ENCODE measurements at regions not wholly inside any gene's neighbourhood (a gene's known extent, or its start where the extent isn't known, plus 50 kb on each side); places are given as distances from the start of the nearest gene placed in this dataset.
"Not testable (repeated sequence)": the region's sequence is repeated elsewhere in the genome, so short reads cannot be mapped to it uniquely, and the experiment has no call there.

DNA sequence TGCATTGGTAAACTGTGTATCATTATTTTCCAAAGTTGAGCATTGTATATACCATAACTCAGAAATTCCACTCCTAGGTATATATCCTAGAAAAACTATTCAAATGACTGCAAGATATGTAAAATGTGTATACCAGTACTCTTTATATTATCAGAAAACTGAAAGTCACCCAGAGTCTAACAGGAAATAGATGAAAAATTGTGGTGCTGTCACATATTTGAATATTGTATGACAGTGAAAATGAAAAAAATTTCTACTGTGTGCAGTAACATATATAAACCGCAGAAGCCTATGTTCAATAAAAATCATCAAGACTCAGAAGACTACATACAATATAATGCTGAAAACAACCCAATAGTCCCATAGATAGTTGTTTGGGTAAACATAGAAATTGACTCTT is 74.4 kb upstream of the LYPLAL1 start:
- 0 to 42% methylated on average over 1 of the region's 1 CpG for WGBS, 2 donors
- no peak for ATAC-seq (ENCODE audit: low FRiP score in 2 of 2)

GRCh38 chr1:219100059-219100458 is 73.6 kb upstream of the LYPLAL1 start:
- DNase-seq (no peak), ATAC-seq (ENCODE audit: low FRiP score in 2 of 2) (no peak)
- Histone ChIP-seq H3K4me3 (no peak overlapping the region), H3K9me3 (no peaks in the 10 kb centered on the region), H3K27me3 (no peaks in the 10 kb centered on the region), H3K27ac (no peak overlapping the region), H3K36me3 (no peaks in the 10 kb centered on the region), H3K4me1 (peaks cover 0 to 5% (median 0%) of the 10 kb centered on the region in 4 donors)
- 0 to 47% methylated on average over 1 of the region's 1 CpG for WGBS, 2 donors
- TF ChIP-seq, protein P1, sequence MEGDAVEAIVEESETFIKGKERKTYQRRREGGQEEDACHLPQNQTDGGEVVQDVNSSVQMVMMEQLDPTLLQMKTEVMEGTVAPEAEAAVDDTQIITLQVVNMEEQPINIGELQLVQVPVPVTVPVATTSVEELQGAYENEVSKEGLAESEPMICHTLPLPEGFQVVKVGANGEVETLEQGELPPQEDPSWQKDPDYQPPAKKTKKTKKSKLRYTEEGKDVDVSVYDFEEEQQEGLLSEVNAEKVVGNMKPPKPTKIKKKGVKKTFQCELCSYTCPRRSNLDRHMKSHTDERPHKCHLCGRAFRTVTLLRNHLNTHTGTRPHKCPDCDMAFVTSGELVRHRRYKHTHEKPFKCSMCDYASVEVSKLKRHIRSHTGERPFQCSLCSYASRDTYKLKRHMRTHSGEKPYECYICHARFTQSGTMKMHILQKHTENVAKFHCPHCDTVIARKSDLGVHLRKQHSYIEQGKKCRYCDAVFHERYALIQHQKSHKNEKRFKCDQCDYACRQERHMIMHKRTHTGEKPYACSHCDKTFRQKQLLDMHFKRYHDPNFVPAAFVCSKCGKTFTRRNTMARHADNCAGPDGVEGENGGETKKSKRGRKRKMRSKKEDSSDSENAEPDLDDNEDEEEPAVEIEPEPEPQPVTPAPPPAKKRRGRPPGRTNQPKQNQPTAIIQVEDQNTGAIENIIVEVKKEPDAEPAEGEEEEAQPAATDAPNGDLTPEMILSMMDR (IDR thresholded peaks at IDR 0.05), result no peak
- TF ChIP-seq POLR2A (IDR thresholded peaks at IDR 0.05) (no peak), POLR2AphosphoS5 (IDR thresholded peaks at IDR 0.05) (no peak), EP300 (IDR thresholded peaks at IDR 0.05) (no peak)

More for the DNA sequence above, 74.4 kb upstream of the LYPLAL1 start:
- DNase-seq, result no peak
- H3K36me3 ChIP-seq, result no peaks in the 10 kb centered on the region
- no peak for TF ChIP-seq POLR2A (IDR thresholded peaks at IDR 0.05)
- peaks cover 0 to 5% (median 0%) of the 10 kb centered on the region in 4 donors for H3K4me1 ChIP-seq
- no peaks in the 10 kb centered on the region for H3K27me3 ChIP-seq
- H3K9me3 ChIP-seq, result no peaks in the 10 kb centered on the region
- H3K27ac ChIP-seq, result no peak overlapping the region
- H3K4me3 ChIP-seq, result no peak overlapping the region

GRCh38 chr1:219102466-219102865 is 71.2 kb upstream of the LYPLAL1 start:
- not testable (repeated sequence) for H3K27ac ChIP-seq; H3K27me3 ChIP-seq; ATAC-seq (ENCODE audit: low FRiP score in 2 of 2); H3K4me1 ChIP-seq; H3K4me3 ChIP-seq; H3K36me3 ChIP-seq; H3K9me3 ChIP-seq; DNase-seq
- 77 to 94% methylated on average over 1 of the region's 1 CpG for WGBS, 2 donors

- Histone ChIP-seq H3K27me3 (no peaks in the 10 kb centered on the region), H3K36me3 (no peaks in the 10 kb centered on the region), H3K27ac (no peak overlapping the region), H3K9me3 (no peaks in the 10 kb centered on the region), H3K4me1 (no peaks in the 10 kb centered on the region), H3K4me3 (no peak overlapping the region)
- TF ChIP-seq, protein P1 (IDR thresholded peaks at IDR 0.05), result no peak
- no peak for TF ChIP-seq POLR2A (IDR thresholded peaks at IDR 0.05)
- no peak for TF ChIP-seq EP300 (IDR thresholded peaks at IDR 0.05)
- no peak for TF ChIP-seq POLR2AphosphoS5 (IDR thresholded peaks at IDR 0.05)
- ATAC-seq (ENCODE audit: low FRiP score in 2 of 2) (no peak), DNase-seq (no peak)
- WGBS, 2 donors, result 88 to 97% methylated on average over 1 of the region's 1 CpG
Observed at GRCh38 chr1:219105893-219106292, 67.8 kb upstream of the LYPLAL1 start.

- no peak for ATAC-seq (ENCODE audit: low FRiP score in 2 of 2)
- no peaks in the 10 kb centered on the region for H3K36me3 ChIP-seq
- no peak for DNase-seq
- H3K4me1 ChIP-seq, result no peaks in the 10 kb centered on the region
- no peak overlapping the region for H3K27ac ChIP-seq
- no peaks in the 10 kb centered on the region for H3K27me3 ChIP-seq
- no peak for TF ChIP-seq POLR2A (IDR thresholded peaks at IDR 0.05)
- TF ChIP-seq, protein P1 (IDR thresholded peaks at IDR 0.05), result no peak
- TF ChIP-seq POLR2AphosphoS5 (IDR thresholded peaks at IDR 0.05), result no peak
- no peak for TF ChIP-seq EP300 (IDR thresholded peaks at IDR 0.05)
- no peak overlapping the region for H3K4me3 ChIP-seq
- peaks cover 0 to 5% (median 2%) of the 10 kb centered on the region in 4 donors for H3K9me3 ChIP-seq
Observed at GRCh38 chr1:219109424-219110018, 64.2 kb upstream of the LYPLAL1 start.

- DNase-seq (no peak), ATAC-seq (ENCODE audit: low FRiP score in 2 of 2) (no peak)
- TF ChIP-seq POLR2A (IDR thresholded peaks at IDR 0.05) (no peak), POLR2AphosphoS5 (IDR thresholded peaks at IDR 0.05) (no peak), EP300 (IDR thresholded peaks at IDR 0.05) (no peak)
- TF ChIP-seq, protein P1 (IDR thresholded peaks at IDR 0.05), result no peak
- H3K4me1 ChIP-seq, result no peaks in the 10 kb centered on the region
- no peaks in the 10 kb centered on the region for H3K27me3 ChIP-seq
- no peaks in the 10 kb centered on the region for H3K36me3 ChIP-seq
- no peak overlapping the region for H3K27ac ChIP-seq
- H3K4me3 ChIP-seq, result no peak overlapping the region
- H3K9me3 ChIP-seq, result peaks cover 0 to 5% (median 2%) of the 10 kb centered on the region in 4 donors
Observed at GRCh38 chr1:219113261-219113660, 60.4 kb upstream of the LYPLAL1 start.

Measured in upper lobe of left lung (tissue), 6 donors.